SK-N-DZ (cell line): ENCODE measurements at regions not wholly inside any gene's neighbourhood (a gene's known extent, or its start where the extent isn't known, plus 50 kb on each side); places are given as distances from the start of the nearest gene placed in this dataset.
A peak's percentile ranks its signal among the peaks of the same experiment; 100 is the strongest.

ENCODE experiments used
- DNase-seq: peaks from one replicate; pipeline ENCODE4 v3.0.0-alpha.2; 2015; ENCODE audit warnings: low spot score

DNA sequence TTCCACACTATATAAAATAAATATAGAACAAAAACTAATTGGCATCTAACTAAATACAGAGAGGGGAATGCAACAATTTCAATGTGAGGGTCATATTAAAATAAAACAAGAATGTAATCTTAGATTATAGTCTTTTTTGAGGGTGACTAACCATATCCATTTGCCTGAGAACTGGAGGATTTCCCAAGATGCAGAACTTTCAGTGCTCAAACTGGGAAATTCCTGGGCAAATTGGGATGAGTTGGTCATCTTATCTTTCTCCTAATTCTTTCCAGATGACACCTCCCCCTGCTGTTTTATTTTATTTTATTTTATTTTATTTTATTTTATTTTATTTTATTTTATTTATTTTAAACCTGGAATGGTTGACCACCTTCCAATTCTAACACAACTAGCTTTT, 846.2 kb downstream of the SLC4A3 start:
- DNase-seq = no peak

- no peak for DNase-seq
These were observed 849.4 kb downstream of the SLC4A3 start for GRCh38 chr2:220476877-220477276.

GRCh38 chr2:220478305-220479058, 851.1 kb downstream of the SLC4A3 start:
- DNase-seq = no peak

DNA sequence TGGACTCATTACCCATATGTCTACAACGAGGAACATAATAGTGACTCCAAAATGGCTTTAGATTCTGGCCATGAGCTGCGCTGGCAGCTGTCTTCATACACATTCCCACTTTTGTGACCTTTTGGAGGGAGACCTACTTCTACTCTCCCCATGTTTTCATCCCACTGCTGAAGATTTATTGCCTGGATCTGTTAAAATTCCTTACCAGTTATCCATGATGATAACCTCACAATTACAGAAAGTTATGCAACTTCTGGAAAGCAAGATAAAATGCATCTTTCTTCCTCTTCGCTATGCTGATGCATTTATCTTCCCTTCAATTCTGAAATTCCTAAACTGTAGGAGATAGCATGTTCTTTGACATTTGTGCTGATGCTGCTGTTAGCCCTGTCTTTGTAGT, 855.3 kb downstream of the SLC4A3 start:
- DNase-seq = no peak

GRCh38 chr2:220489121-220489520, 861.7 kb downstream of the SLC4A3 start:
- DNase-seq = no peak

- DNase-seq = no peak
These were observed 864.2 kb downstream of the SLC4A3 start for GRCh38 chr2:220491670-220492069.

DNA sequence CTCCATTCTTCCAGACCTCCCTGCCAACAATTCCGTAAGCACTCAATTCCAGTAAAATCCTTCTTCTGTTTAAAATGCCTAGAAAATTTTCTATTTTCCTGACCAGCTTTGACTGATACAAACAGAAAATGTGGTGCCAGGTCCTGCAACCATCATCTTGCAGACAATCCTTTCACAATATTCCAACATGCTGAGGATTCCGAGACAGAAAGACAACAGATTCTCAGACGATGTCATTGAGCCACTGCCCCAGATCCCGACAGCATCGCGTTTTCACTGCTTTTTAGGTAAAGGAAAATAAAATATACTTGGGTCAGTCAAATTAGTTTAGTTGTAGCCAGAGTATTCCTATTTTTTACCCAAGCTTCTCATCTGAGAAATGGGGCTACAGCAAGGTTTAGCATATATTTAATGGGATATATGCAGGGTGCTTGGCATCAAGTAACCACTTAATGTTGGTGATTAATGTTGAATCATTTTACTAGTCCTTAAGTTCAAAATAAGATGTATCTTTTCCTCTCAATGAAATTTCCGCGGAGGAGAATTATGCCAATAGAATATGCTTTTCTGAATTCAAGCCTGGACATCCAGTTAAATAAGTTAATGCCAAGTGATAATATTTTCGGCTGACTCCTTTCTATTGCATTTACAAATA, 866.6 kb downstream of the SLC4A3 start:
- no peak for DNase-seq

DNA sequence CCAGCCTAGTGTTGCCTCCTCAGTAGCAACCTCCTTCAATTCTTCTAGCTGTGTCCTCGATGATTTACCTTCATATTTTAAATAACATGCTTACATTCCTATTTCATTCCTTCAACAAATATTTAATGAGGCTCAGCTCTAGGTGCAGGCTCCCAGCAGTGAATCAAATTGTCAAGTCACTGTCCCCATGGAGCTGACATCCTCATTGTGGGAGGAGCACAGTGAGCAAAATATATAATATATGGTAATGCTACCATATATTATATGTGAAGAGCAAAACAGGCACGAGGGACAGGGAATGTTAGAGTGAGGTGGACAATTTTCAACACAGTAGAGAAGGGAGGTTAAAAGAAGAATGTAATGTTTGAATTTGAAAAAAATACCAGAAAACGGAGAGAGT, 869.1 kb downstream of the SLC4A3 start:
- DNase-seq = no peak

- no peak for DNase-seq
These were observed 871.8 kb downstream of the SLC4A3 start for GRCh38 chr2:220499225-220499624.

- no peak for DNase-seq
These were observed 875.1 kb downstream of the SLC4A3 start for GRCh38 chr2:220502539-220502938.

DNA sequence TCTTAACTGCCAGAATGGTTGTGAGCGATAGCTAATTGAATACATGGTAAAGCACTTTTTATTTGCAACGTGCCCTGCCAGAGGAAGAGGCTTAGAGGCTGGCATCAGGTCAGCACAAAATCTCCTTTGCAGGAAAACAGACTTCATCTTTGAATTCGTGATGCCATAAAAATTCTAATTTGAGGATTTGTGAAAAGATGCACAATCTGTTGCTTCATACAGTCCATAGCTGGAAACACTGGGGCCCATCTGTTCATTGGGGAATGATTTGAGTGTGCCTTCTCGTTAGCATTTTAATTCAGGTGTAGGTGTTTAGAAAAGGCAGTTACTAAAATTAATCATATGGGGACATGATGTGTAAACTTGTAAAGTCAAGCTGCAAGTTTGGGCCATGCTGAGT, 876.0 kb downstream of the SLC4A3 start:
- DNase-seq = no peak

- DNase-seq = no peak
These were observed 877.6 kb downstream of the SLC4A3 start for GRCh38 chr2:220504938-220505503.

GRCh38 chr2:220506466-220506865, 879.0 kb downstream of the SLC4A3 start:
- DNase-seq = no peak

DNA sequence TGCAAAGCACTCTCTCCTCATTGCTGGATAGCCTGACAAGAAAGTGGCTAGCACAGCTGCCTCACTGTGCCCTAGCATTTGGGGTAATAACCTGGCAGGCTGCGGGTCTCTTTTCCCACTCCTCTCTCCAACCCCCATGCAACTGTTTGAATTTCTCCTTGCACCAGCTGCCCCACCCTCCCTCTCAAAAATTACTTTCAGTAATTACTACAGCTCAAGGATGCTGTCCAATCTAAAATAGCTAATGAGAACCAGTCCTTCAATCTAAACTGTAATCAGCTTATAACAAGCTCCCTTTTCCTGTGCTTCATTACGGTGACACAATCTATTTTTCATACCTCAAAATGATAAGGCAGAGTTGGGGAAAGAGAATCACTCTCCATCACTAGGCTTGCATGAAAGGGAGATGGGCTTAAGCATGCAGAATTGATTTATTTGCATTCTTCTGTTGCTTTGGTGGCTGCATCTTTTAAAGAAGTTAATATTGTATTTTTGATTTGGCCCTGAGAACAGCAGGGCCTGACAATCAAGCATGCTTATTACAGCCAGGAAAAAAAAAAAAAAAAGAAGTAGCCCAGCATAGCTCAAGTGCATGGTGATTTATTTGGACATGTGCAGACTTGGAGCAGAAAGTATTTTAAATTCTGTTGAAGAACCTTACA, 881.8 kb downstream of the SLC4A3 start:
- no peak for DNase-seq

GRCh38 chr2:220509966-220510365, 882.5 kb downstream of the SLC4A3 start:
- no peak for DNase-seq

DNA sequence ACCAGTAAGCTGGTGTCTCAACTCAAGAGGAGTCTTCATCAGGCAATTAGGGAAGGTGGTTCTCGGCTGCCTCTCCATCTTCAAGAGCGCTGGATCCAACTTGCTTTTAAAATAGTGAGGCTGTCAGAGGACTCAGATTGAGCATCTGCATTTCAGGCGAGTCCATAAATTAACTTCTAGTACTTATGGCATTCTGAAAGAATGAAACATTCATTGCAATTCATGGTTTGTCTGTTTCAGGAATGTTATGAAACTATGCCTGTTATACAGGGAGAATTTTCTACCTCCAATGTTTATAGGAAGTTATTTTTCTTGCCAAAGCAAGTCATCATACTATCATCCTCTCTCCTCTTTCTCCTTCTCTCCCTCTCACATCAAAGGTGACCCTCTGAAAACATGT, 883.2 kb downstream of the SLC4A3 start:
- DNase-seq = no peak

- DNase-seq = no peak
These were observed 885.0 kb downstream of the SLC4A3 start for GRCh38 chr2:220512419-220512818.

GRCh38 chr2:220513573-220514288, 886.3 kb downstream of the SLC4A3 start:
- DNase-seq = no peak

GRCh38 chr2:220521551-220521950, 894.1 kb downstream of the SLC4A3 start:
- DNase-seq = no peak

DNA sequence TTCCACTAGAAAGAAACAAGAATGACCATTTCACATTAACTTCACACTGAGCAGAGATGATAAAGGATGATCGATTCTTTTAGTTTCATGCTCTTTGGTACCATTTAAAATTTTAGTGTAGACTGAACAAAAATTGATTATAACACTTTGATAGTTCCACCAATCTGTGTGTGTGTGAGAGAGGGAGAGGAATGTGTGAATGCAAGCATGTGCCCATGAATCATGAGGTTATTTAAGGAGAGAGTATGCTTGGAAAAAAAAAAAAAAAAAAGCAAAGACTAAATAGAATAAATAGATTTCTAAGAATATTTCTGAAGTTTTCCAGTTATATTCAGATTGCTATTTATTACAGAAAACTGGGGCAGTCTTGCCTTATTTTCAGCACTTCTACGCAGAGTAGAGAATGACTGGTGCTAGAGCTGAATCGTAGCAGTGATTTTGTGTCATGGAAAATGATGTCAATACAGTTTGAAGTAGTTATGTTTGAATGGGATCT, 900.8 kb downstream of the SLC4A3 start:
- no peak for DNase-seq

DNA sequence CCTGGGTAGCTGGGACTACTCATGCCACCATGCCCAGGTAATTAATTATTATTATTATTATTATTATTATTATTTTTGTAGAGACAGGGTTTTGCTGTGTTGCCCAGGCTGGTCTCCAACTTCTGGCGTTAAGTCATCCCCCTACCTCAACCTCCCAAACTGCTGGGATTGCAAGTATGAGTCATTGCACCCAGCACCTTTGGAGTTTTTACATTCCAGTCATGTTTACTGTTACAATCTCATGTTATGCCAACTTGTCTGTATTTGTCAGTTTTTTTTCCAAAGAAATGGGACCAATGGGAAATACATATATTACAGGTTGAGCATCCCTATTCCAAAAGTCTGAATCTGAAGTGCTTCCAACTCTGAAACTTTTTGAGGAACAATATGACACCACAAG, 903.8 kb downstream of the SLC4A3 start:
- no peak for DNase-seq

GRCh38 chr2:220533485-220533884, 906.1 kb downstream of the SLC4A3 start:
- peak; percentile 7 for DNase-seq
